ENCODE measurements at regions not wholly inside any gene's neighbourhood (a gene's known extent, or its start where the extent isn't known, plus 50 kb on each side); places are given as distances from the start of the nearest gene placed in this dataset.

GRCh38 chr4:128670513-128670912 lies 139.0 kb upstream of the JADE1 start:
- Histone ChIP-seq H3K79me2 (ENCODE audit: insufficient read depth, low read length) (no peaks in the 10 kb centered on the region), H3K9ac (ENCODE audit: low read depth, low read length, poor library complexity, severe bottlenecking) (no peak overlapping the region), H3K27me3 (ENCODE audit: insufficient read depth, low read length, poor library complexity, severe bottlenecking) (no peaks in the 10 kb centered on the region), H4K20me1 (ENCODE audit: insufficient read depth, low read length, poor library complexity, severe bottlenecking) (no peaks in the 10 kb centered on the region), H3K9me3 (ENCODE audit: insufficient read depth, low read depth, low read length) (0 out of 2 replicates have a peak, but pooled peaks cover 2% of the 10 kb centered on the region), H3K4me2 (ENCODE audit: low read depth, low read length, poor library complexity, severe bottlenecking) (no peak overlapping the region), H3F3A (ENCODE audit: low read depth) (no peaks in the 10 kb centered on the region), H3K4me1 (ENCODE audit: insufficient read depth, low read length, poor library complexity, severe bottlenecking) (no peaks in the 10 kb centered on the region), H3K36me3 (ENCODE audit: insufficient read depth, low read length) (no peaks in the 10 kb centered on the region), H3K9me2 (replicated peaks; ENCODE audit: low read depth, low read length) (no peaks in the 10 kb centered on the region), H2AFZ (ENCODE audit: low read length) (no peak overlapping the region), H3K4me3 (ENCODE audit: low read length, poor library complexity, severe bottlenecking) (no peak overlapping the region)
- no peak for TF ChIP-seq CTCF (conservative IDR thresholded peaks at IDR 0.05; ENCODE audit: low read length)
- no peak for TF ChIP-seq EZH2phosphoT487 (IDR thresholded peaks at IDR 0.05; ENCODE audit: borderline replicate concordance)

GRCh38 chr4:128668566-128668965 lies 140.9 kb upstream of the JADE1 start:
- H4K20me1 ChIP-seq (ENCODE audit: insufficient read depth, low read length, poor library complexity, severe bottlenecking): no peaks in the 10 kb centered on the region
- H3K9ac ChIP-seq (ENCODE audit: low read depth, low read length, poor library complexity, severe bottlenecking): no peak overlapping the region
- no peaks in the 10 kb centered on the region for H3K36me3 ChIP-seq (ENCODE audit: insufficient read depth, low read length)
- H3K4me3 ChIP-seq (ENCODE audit: low read length, poor library complexity, severe bottlenecking): no peak overlapping the region
- H2AFZ ChIP-seq (ENCODE audit: low read length): no peak overlapping the region
- no peaks in the 10 kb centered on the region for H3K4me1 ChIP-seq (ENCODE audit: insufficient read depth, low read length, poor library complexity, severe bottlenecking)
- H3F3A ChIP-seq (ENCODE audit: low read depth): no peaks in the 10 kb centered on the region
- 0 out of 2 replicates have a peak, but pooled peaks cover 2% of the 10 kb centered on the region for H3K9me3 ChIP-seq (ENCODE audit: insufficient read depth, low read depth, low read length)
- H3K79me2 ChIP-seq (ENCODE audit: insufficient read depth, low read length): no peaks in the 10 kb centered on the region
- TF ChIP-seq CTCF (conservative IDR thresholded peaks at IDR 0.05; ENCODE audit: low read length) (no peak), EZH2phosphoT487 (IDR thresholded peaks at IDR 0.05; ENCODE audit: borderline replicate concordance) (no peak)
- H3K27me3 ChIP-seq (ENCODE audit: insufficient read depth, low read length, poor library complexity, severe bottlenecking): no peaks in the 10 kb centered on the region
- no peak overlapping the region for H3K4me2 ChIP-seq (ENCODE audit: low read depth, low read length, poor library complexity, severe bottlenecking)
- H3K9me2 ChIP-seq (replicated peaks; ENCODE audit: low read depth, low read length): no peaks in the 10 kb centered on the region

- H3K4me1 ChIP-seq (ENCODE audit: insufficient read depth, low read length, poor library complexity, severe bottlenecking): no peaks in the 10 kb centered on the region
- H4K20me1 ChIP-seq (ENCODE audit: insufficient read depth, low read length, poor library complexity, severe bottlenecking): no peaks in the 10 kb centered on the region
- H3K4me2 ChIP-seq (ENCODE audit: low read depth, low read length, poor library complexity, severe bottlenecking): no peak overlapping the region
- H2AFZ ChIP-seq (ENCODE audit: low read length): no peak overlapping the region
- H3K9me3 ChIP-seq (ENCODE audit: insufficient read depth, low read depth, low read length): no peaks in the 10 kb centered on the region
- H3F3A ChIP-seq (ENCODE audit: low read depth): no peaks in the 10 kb centered on the region
- H3K79me2 ChIP-seq (ENCODE audit: insufficient read depth, low read length): no peaks in the 10 kb centered on the region
- H3K4me3 ChIP-seq (ENCODE audit: low read length, poor library complexity, severe bottlenecking): no peak overlapping the region
- H3K9ac ChIP-seq (ENCODE audit: low read depth, low read length, poor library complexity, severe bottlenecking): no peak overlapping the region
- no peaks in the 10 kb centered on the region for H3K36me3 ChIP-seq (ENCODE audit: insufficient read depth, low read length)
- H3K27me3 ChIP-seq (ENCODE audit: insufficient read depth, low read length, poor library complexity, severe bottlenecking): no peaks in the 10 kb centered on the region
- TF ChIP-seq EZH2phosphoT487 (IDR thresholded peaks at IDR 0.05; ENCODE audit: borderline replicate concordance): no peak
- TF ChIP-seq CTCF (conservative IDR thresholded peaks at IDR 0.05; ENCODE audit: low read length): no peak
- no peaks in the 10 kb centered on the region for H3K9me2 ChIP-seq (replicated peaks; ENCODE audit: low read depth, low read length)
Measured at GRCh38 chr4:128665514-128665913, 144.0 kb upstream of the JADE1 start.
